ENCODE measurements at regions not wholly inside any gene's neighbourhood (a gene's known extent, or its start where the extent isn't known, plus 50 kb on each side); places are given as distances from the start of the nearest gene placed in this dataset.

GRCh38 chr7:25316366-25316765 is 88.1 kb upstream of the NPVF start:
- DNase-seq, result no peak

- no peak for DNase-seq
Observed at GRCh38 chr7:25318047-25318446, 89.8 kb upstream of the NPVF start.

- DNase-seq, result no peak
Observed at GRCh38 chr7:25319707-25320106, 91.4 kb upstream of the NPVF start.

- DNase-seq, result no peak
Observed at GRCh38 chr7:25320791-25321190, 92.5 kb upstream of the NPVF start.

- no peak for DNase-seq
Observed at GRCh38 chr7:25321424-25321823, 93.1 kb upstream of the NPVF start.

GRCh38 chr7:25322473-25322872 is 94.2 kb upstream of the NPVF start:
- DNase-seq, result no peak

- DNase-seq, result no peak
Observed at GRCh38 chr7:25325186-25325757, 97.0 kb upstream of the NPVF start.

GRCh38 chr7:25326501-25327156 is 98.3 kb upstream of the NPVF start:
- no peak for DNase-seq

- DNase-seq, result no peak
Observed at GRCh38 chr7:25329815-25330214, 101.5 kb upstream of the NPVF start.

GRCh38 chr7:25333296-25333928 is 105.1 kb upstream of the NPVF start:
- DNase-seq, result no peak

- DNase-seq, result no peak
Observed at GRCh38 chr7:25347360-25348066, 119.2 kb upstream of the NPVF start.

GRCh38 chr7:25348104-25348503 is 119.8 kb upstream of the NPVF start:
- no peak for DNase-seq

GRCh38 chr7:25349283-25350017 is 121.2 kb upstream of the NPVF start:
- no peak for DNase-seq

GRCh38 chr7:25350041-25350440 is 121.8 kb upstream of the NPVF start:
- DNase-seq, result no peak

- no peak for DNase-seq
Observed at GRCh38 chr7:25351761-25352160, 123.5 kb upstream of the NPVF start.

GRCh38 chr7:25353196-25353595 is 124.9 kb upstream of the NPVF start:
- DNase-seq, result no peak

GRCh38 chr7:25353732-25354131 is 125.4 kb upstream of the NPVF start:
- no peak for DNase-seq

- no peak for DNase-seq
Observed at GRCh38 chr7:25356534-25357151, 128.4 kb upstream of the NPVF start.

- no peak for DNase-seq
Observed at GRCh38 chr7:25358926-25359325, 130.6 kb upstream of the NPVF start.

- no peak for DNase-seq
Observed at GRCh38 chr7:25359471-25360059, 131.3 kb upstream of the NPVF start.

GRCh38 chr7:25360451-25360850 is 132.2 kb upstream of the NPVF start:
- DNase-seq, result no peak

- DNase-seq, result no peak
Observed at GRCh38 chr7:25361387-25361786, 133.1 kb upstream of the NPVF start.
